SK-N-SH (cell line): ENCODE measurements at regions not wholly inside any gene's neighbourhood (a gene's known extent, or its start where the extent isn't known, plus 50 kb on each side); places are given as distances from the start of the nearest gene placed in this dataset.

Source experiments
- CTCF ChIA-PET: fragments of 300-600, 350-600 bp; formaldehyde crosslinking; extraction: SDS; loops from one replicate; lab custom pipeline; 2021; lab: Yijun Ruan, JAX
- POLR2A ChIA-PET: fragments of 350-600 bp; sonication (Branson Sonifier 250); formaldehyde crosslinking; extraction: SDS; loops from one replicate; lab custom pipeline; 2020; ENCODE audit warnings: antibody characterized with exemption, inconsistent platforms; lab: Yijun Ruan, JAX
- DNase-seq: peaks from one replicate; pipeline ENCODE4 v3.0.0; 2012
- H2AFZ ChIP-seq: fragments of 200-600 bp; sonication (generic); 2 replicates; pipeline ENCODE4 v1.8.1; 2016; ENCODE audit warnings: antibody characterized with exemption, mild to moderate bottlenecking, low read depth
- H3F3A ChIP-seq: fragments of 200-600 bp; sonication (generic); replicated peaks from 2 replicates; pipeline ENCODE3; 2016; ENCODE audit warnings: antibody characterized with exemption, mild to moderate bottlenecking; ENCODE audit not compliant: insufficient read depth
- H3K27ac ChIP-seq, 2 experiments: fragments of 200-500 bp in 1 of 2; fragments of 200-600 bp in 1 of 2; sonication (Bioruptor generic) in 1 of 2; sonication (generic), shearing (Covaris generic) in 1 of 2; 2 replicates each; pipeline versions ENCODE4 v1.5.1 to v1.6.1; 2014 to 2016; ENCODE audit warnings: low read depth in 2 of 2, inconsistent platforms in 1 of 2, low read length in 1 of 2, mild to moderate bottlenecking in 1 of 2, mixed read lengths in 1 of 2
- H3K27me3 ChIP-seq: fragments of 200-600 bp; sonication (generic), shearing (Covaris generic); 2 replicates; pipeline ENCODE4 v1.6.1; 2016; ENCODE audit warnings: mixed run types; ENCODE audit not compliant: insufficient read depth
- H3K36me3 ChIP-seq, 2 experiments: fragments of 200-500 bp in 1 of 2; fragments of 200-600 bp in 1 of 2; sonication (Bioruptor generic) in 1 of 2; sonication (generic) in 1 of 2; replicated peaks in 1 of 2; 2 replicates each; pipeline versions ENCODE3 to v1.5.1; 2014 to 2016; ENCODE audit warnings: low read length in 1 of 2, mild to moderate bottlenecking in 1 of 2; ENCODE audit not compliant: insufficient read depth in 2 of 2, control insufficient read depth in 1 of 2
- H3K4me1 ChIP-seq, 2 experiments: fragments of 200-500 bp in 1 of 2; fragments of 200-600 bp in 1 of 2; sonication (Bioruptor generic) in 1 of 2; sonication (generic), shearing (Covaris generic) in 1 of 2; 2 replicates each; pipeline versions ENCODE4 v1.5.1 to v1.6.1; 2014 to 2016; ENCODE audit warnings: low read depth in 1 of 2, low read length in 1 of 2, mixed run types in 1 of 2; ENCODE audit not compliant: insufficient read depth in 2 of 2, control insufficient read depth in 1 of 2
- H3K4me2 ChIP-seq: fragments of 200-600 bp; sonication (generic), shearing (Covaris generic); 2 replicates; pipeline ENCODE4 v1.6.1; 2017; ENCODE audit warnings: mixed run types
- H3K4me3 ChIP-seq, 2 experiments: fragments of 200-500 bp in 1 of 2; fragments of 200-600 bp in 1 of 2; sonication (Bioruptor generic) in 1 of 2; sonication (generic), shearing (Covaris generic) in 1 of 2; 2 replicates each; pipeline versions ENCODE4 v1.5.1 to v1.8.1; 2014 to 2016; ENCODE audit warnings: low read depth in 2 of 2, inconsistent platforms in 1 of 2, low read length in 1 of 2, mild to moderate bottlenecking in 1 of 2, mixed read lengths in 1 of 2, moderate library complexity in 1 of 2
- H3K79me2 ChIP-seq: fragments of 200-600 bp; sonication (generic); 2 replicates; pipeline ENCODE4 v1.8.1; 2017; ENCODE audit warnings: mild to moderate bottlenecking; ENCODE audit not compliant: insufficient read depth
- H3K9ac ChIP-seq: fragments of 200-600 bp; sonication (generic); 2 replicates; pipeline ENCODE4 v1.6.1; 2017; ENCODE audit warnings: mixed run types
- H3K9me2 ChIP-seq: fragments of 200-600 bp; sonication (generic); 2 replicates; pipeline ENCODE4 v1.6.1; 2017; ENCODE audit warnings: mixed run types
- H3K9me3 ChIP-seq: fragments of 200-600 bp; sonication (generic); 2 replicates; pipeline ENCODE4 v1.6.1; 2017; ENCODE audit warnings: mixed run types, mild to moderate bottlenecking, moderate library complexity
- H4K20me1 ChIP-seq: fragments of 200-600 bp; sonication (generic); 2 replicates; pipeline ENCODE4 v1.6.1; 2017; ENCODE audit warnings: mild to moderate bottlenecking, mixed run types; ENCODE audit not compliant: insufficient read depth
- EZH2phosphoT487 ChIP-seq: fragments of 200-600 bp; sonication (generic); IDR thresholded peaks from 2 replicates; pipeline ENCODE4 v1.6.1; 2017; ENCODE audit warnings: low read depth, mixed run types, mild to moderate bottlenecking, antibody characterized with exemption, moderate library complexity, borderline replicate concordance
- FOSL2 ChIP-seq: IDR thresholded peaks from 2 replicates; pipeline ENCODE4 v1.4.0; 2012; ENCODE audit warnings: low read depth, mild to moderate bottlenecking, moderate library complexity, borderline replicate concordance
- FOXJ3 ChIP-seq: sonication (generic); formaldehyde crosslinking; IDR thresholded peaks from 2 replicates; pipeline ENCODE4 v1.5.1; 2020; ENCODE audit warnings: mild to moderate bottlenecking, missing genetic modification reagents
- GABPA ChIP-seq: IDR thresholded peaks from 2 replicates; pipeline ENCODE4 v1.4.0; 2012; ENCODE audit warnings: low read depth, mild to moderate bottlenecking
- NFIC ChIP-seq: IDR thresholded peaks from 2 replicates; pipeline ENCODE4 v1.4.0; 2012; ENCODE audit warnings: borderline replicate concordance
- RFX5 ChIP-seq: IDR thresholded peaks from 2 replicates; pipeline ENCODE4 v1.6.1; 2012; ENCODE audit warnings: mild to moderate bottlenecking, improper control_type of control experiment, low read length
- SMC3 ChIP-seq: IDR thresholded peaks from 2 replicates; pipeline ENCODE4 v1.6.1; 2012; ENCODE audit warnings: low read depth, low read length, improper control_type of control experiment
- TAF1 ChIP-seq: IDR thresholded peaks from 2 replicates; pipeline ENCODE4 v1.6.1; 2012; ENCODE audit warnings: low read depth, mild to moderate bottlenecking, low read length, moderate library complexity, borderline replicate concordance
- TCF12 ChIP-seq: IDR thresholded peaks from 2 replicates; pipeline ENCODE4 v1.4.0; 2012
- WGBS: methylation state at CpG from one replicate; pipeline ENCODE4 v1.1.6; 2017; ENCODE audit warnings: low lambda C conversion rate; 5-methylcytosine and 5-hydroxymethylcytosine counted together
- TF ChIP-seq, protein P1 (sequence below): fragments of 150-350 bp; IDR thresholded peaks from 2 replicates; pipeline ENCODE4 v1.6.1; 2017; ENCODE audit warnings: antibody characterized with exemption, low read length, low read depth, borderline replicate concordance
- TF ChIP-seq, protein P2 (sequence below): fragments of 150-350 bp; IDR thresholded peaks from 2 replicates; pipeline ENCODE4 v1.6.1; 2016; ENCODE audit warnings: mild to moderate bottlenecking, low read depth, low read length
- TF ChIP-seq, protein P3 (sequence below): IDR thresholded peaks from 2 replicates; pipeline ENCODE4 v1.6.1; 2012; ENCODE audit warnings: mild to moderate bottlenecking, low read depth, low read length, moderate library complexity
- TF ChIP-seq, protein P4 (sequence below): IDR thresholded peaks from 2 replicates; pipeline ENCODE4 v1.4.0; 2012; ENCODE audit warnings: low read depth

DNA sequence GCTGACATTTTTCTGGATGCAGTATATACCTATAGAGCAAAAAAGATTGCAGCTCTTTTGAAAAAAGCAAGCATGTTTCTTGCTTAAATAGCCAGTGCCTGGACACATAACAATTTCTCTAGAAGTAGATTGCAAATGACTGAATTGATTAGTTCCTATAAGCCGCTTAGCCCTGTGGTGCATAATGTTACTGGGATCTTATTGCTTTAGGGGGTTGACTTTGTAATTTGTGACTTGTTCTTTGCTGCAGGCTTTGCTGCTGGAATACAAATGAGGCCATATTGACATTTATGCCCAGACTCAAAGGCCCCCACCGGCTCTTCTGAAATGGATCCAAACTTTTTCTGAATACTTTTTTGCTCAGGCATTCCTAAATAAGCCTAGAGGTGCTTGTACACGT is 182.6 kb downstream of the SH3BP4 start:
- ChIA-PET POLR2A (no interaction called here), CTCF (interaction anchor here (0.8 to 13.4 kb wide), 11 partner anchors 8 to 612 kb away, joined by 3 to 129 read pairs (median 8); no protein-coding TSS in a partner anchor)
- no peak overlapping the region for H3K4me2 ChIP-seq
- no peak for DNase-seq
- no peak overlapping the region for H3K27ac ChIP-seq
- no peaks in the 10 kb centered on the region for H3K36me3 ChIP-seq
- no peaks in the 10 kb centered on the region; the same call in 1 of the 2 replicates for H3K9me3 ChIP-seq
- no peak for TF ChIP-seq NFIC
- TF ChIP-seq, protein P1, sequence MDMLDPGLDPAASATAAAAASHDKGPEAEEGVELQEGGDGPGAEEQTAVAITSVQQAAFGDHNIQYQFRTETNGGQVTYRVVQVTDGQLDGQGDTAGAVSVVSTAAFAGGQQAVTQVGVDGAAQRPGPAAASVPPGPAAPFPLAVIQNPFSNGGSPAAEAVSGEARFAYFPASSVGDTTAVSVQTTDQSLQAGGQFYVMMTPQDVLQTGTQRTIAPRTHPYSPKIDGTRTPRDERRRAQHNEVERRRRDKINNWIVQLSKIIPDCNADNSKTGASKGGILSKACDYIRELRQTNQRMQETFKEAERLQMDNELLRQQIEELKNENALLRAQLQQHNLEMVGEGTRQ, result no peak
- no peak for TF ChIP-seq SMC3
- TF ChIP-seq, protein P2, sequence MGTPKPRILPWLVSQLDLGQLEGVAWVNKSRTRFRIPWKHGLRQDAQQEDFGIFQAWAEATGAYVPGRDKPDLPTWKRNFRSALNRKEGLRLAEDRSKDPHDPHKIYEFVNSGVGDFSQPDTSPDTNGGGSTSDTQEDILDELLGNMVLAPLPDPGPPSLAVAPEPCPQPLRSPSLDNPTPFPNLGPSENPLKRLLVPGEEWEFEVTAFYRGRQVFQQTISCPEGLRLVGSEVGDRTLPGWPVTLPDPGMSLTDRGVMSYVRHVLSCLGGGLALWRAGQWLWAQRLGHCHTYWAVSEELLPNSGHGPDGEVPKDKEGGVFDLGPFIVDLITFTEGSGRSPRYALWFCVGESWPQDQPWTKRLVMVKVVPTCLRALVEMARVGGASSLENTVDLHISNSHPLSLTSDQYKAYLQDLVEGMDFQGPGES, result no peak
- TF ChIP-seq GABPA, result no peak
- TF ChIP-seq FOSL2, result no peak
- TF ChIP-seq EZH2phosphoT487, result no peak
- TF ChIP-seq, protein P3, sequence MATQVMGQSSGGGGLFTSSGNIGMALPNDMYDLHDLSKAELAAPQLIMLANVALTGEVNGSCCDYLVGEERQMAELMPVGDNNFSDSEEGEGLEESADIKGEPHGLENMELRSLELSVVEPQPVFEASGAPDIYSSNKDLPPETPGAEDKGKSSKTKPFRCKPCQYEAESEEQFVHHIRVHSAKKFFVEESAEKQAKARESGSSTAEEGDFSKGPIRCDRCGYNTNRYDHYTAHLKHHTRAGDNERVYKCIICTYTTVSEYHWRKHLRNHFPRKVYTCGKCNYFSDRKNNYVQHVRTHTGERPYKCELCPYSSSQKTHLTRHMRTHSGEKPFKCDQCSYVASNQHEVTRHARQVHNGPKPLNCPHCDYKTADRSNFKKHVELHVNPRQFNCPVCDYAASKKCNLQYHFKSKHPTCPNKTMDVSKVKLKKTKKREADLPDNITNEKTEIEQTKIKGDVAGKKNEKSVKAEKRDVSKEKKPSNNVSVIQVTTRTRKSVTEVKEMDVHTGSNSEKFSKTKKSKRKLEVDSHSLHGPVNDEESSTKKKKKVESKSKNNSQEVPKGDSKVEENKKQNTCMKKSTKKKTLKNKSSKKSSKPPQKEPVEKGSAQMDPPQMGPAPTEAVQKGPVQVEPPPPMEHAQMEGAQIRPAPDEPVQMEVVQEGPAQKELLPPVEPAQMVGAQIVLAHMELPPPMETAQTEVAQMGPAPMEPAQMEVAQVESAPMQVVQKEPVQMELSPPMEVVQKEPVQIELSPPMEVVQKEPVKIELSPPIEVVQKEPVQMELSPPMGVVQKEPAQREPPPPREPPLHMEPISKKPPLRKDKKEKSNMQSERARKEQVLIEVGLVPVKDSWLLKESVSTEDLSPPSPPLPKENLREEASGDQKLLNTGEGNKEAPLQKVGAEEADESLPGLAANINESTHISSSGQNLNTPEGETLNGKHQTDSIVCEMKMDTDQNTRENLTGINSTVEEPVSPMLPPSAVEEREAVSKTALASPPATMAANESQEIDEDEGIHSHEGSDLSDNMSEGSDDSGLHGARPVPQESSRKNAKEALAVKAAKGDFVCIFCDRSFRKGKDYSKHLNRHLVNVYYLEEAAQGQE, result no peak
- TF ChIP-seq RFX5, result no peak
- TF ChIP-seq TAF1, result no peak
- no peak for TF ChIP-seq FOXJ3 (CRISPR knock-in tag)
- TF ChIP-seq, protein P4, sequence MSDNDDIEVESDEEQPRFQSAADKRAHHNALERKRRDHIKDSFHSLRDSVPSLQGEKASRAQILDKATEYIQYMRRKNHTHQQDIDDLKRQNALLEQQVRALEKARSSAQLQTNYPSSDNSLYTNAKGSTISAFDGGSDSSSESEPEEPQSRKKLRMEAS, result no peak
- TF ChIP-seq TCF12, result no peak
- no peaks in the 10 kb centered on the region for H3F3A ChIP-seq
- H3K79me2 ChIP-seq, result no peaks in the 10 kb centered on the region
- H4K20me1 ChIP-seq, result no peaks in the 10 kb centered on the region
- H3K9ac ChIP-seq, result no peak overlapping the region
- 68% methylated on average over 3 of the region's 3 CpGs for WGBS
- H2AFZ ChIP-seq, result no peak overlapping the region
- no peak overlapping the region for H3K4me3 ChIP-seq
- H3K9me2 ChIP-seq, result no peaks in the 10 kb centered on the region
- no peaks in the 10 kb centered on the region for H3K4me1 ChIP-seq
- no peaks in the 10 kb centered on the region; the same call in 1 of the 2 replicates for H3K27me3 ChIP-seq
